ENCODE measurements at regions not wholly inside any gene's neighbourhood (a gene's known extent, or its start where the extent isn't known, plus 50 kb on each side); places are given as distances from the start of the nearest gene placed in this dataset.

- DNase-seq: no peak
Observed at GRCh38 chrX:45722471-45722870, 521.8 kb upstream of the DIPK2B start.

GRCh38 chrX:45719751-45720501 is 519.2 kb upstream of the DIPK2B start:
- no peak for DNase-seq

GRCh38 chrX:45718676-45719075 is 518.0 kb upstream of the DIPK2B start:
- DNase-seq: no peak

GRCh38 chrX:45716750-45717149 is 516.1 kb upstream of the DIPK2B start:
- no peak for DNase-seq

- no peak for DNase-seq
Observed at GRCh38 chrX:45715748-45716147, 515.1 kb upstream of the DIPK2B start.

- DNase-seq: no peak
Observed at GRCh38 chrX:45714866-45715265, 514.2 kb upstream of the DIPK2B start.

- no peak for DNase-seq
Observed at GRCh38 chrX:45712067-45712466, 511.4 kb upstream of the DIPK2B start.

- DNase-seq: no peak
Observed at GRCh38 chrX:45711231-45711630, 510.6 kb upstream of the DIPK2B start.

- no peak for DNase-seq
Observed at GRCh38 chrX:45710081-45710801, 509.6 kb upstream of the DIPK2B start.

GRCh38 chrX:45709381-45709780 is 508.7 kb upstream of the DIPK2B start:
- DNase-seq: no peak

- no peak for DNase-seq
Observed at GRCh38 chrX:45699158-45699557, 498.5 kb upstream of the DIPK2B start.

GRCh38 chrX:45697591-45697990 is 496.9 kb upstream of the DIPK2B start:
- no peak for DNase-seq

- DNase-seq: no peak
Observed at GRCh38 chrX:45696736-45697135, 496.1 kb upstream of the DIPK2B start.

GRCh38 chrX:45689971-45690370 is 489.3 kb upstream of the DIPK2B start:
- no peak for DNase-seq

GRCh38 chrX:45683914-45684313 is 483.2 kb upstream of the DIPK2B start:
- DNase-seq: no peak

GRCh38 chrX:45681891-45682290 is 481.2 kb upstream of the DIPK2B start:
- no peak for DNase-seq

GRCh38 chrX:45669715-45670340 is 469.2 kb upstream of the DIPK2B start:
- no peak for DNase-seq

- no peak for DNase-seq
Observed at GRCh38 chrX:45668686-45669443, 468.2 kb upstream of the DIPK2B start.

GRCh38 chrX:45667666-45668065 is 467.0 kb upstream of the DIPK2B start:
- DNase-seq: no peak

GRCh38 chrX:45664727-45665290 is 464.1 kb upstream of the DIPK2B start:
- no peak for DNase-seq

GRCh38 chrX:45660477-45660876 is 459.8 kb upstream of the DIPK2B start:
- DNase-seq: no peak

GRCh38 chrX:45633419-45633818 is 432.7 kb upstream of the DIPK2B start:
- DNase-seq: no peak

- DNase-seq: no peak
Observed at GRCh38 chrX:45632506-45632905, 431.8 kb upstream of the DIPK2B start.

Measured in NCI-H82 (cell line).